ENCODE measurements at regions not wholly inside any gene's neighbourhood (a gene's known extent, or its start where the extent isn't known, plus 50 kb on each side); places are given as distances from the start of the nearest gene placed in this dataset.

- Mint-ChIP-seq H3K27me3 (ENCODE audit: low read depth in 2 of 2) (peaks cover 0 to 5% of the 10 kb centered on the region in 2 donors), H3K9me3 (no peaks in the 10 kb centered on the region), H3K36me3 (no peaks in the 10 kb centered on the region), H3K4me1 (no peaks in the 10 kb centered on the region), H3K27ac (no peak overlapping the region), H3K4me3 (no peak overlapping the region)
- ATAC-seq (no peak), DNase-seq (no peak)
- no peaks in the 10 kb centered on the region for H3K9me3 ChIP-seq (ENCODE audit: control insufficient read depth, insufficient read depth, low read length)
- no peaks in the 10 kb centered on the region for H3K4me1 ChIP-seq (ENCODE audit: control insufficient read depth, insufficient read depth, low read length)
- no peaks in the 10 kb centered on the region for H3K27me3 ChIP-seq (ENCODE audit: control insufficient read depth, insufficient read depth, low read length)
- no peaks in the 10 kb centered on the region for H3K36me3 ChIP-seq (ENCODE audit: control insufficient read depth, insufficient read depth, low read length)
- 85% methylated on average over 2 of the region's 2 CpGs for WGBS (ENCODE audit: insufficient coverage)
- intact Hi-C loops (cut with micrococcal nuclease), result no loop called here
- no peak overlapping the region for H3K27ac ChIP-seq (ENCODE audit: low read length)
- no peak overlapping the region for H3K4me3 ChIP-seq (ENCODE audit: low read length)
- no peak for TF ChIP-seq CTCF (IDR thresholded peaks at IDR 0.05)
Measured at GRCh38 chr9:115295734-115296133, 177.8 kb upstream of the TNC start.

DNA sequence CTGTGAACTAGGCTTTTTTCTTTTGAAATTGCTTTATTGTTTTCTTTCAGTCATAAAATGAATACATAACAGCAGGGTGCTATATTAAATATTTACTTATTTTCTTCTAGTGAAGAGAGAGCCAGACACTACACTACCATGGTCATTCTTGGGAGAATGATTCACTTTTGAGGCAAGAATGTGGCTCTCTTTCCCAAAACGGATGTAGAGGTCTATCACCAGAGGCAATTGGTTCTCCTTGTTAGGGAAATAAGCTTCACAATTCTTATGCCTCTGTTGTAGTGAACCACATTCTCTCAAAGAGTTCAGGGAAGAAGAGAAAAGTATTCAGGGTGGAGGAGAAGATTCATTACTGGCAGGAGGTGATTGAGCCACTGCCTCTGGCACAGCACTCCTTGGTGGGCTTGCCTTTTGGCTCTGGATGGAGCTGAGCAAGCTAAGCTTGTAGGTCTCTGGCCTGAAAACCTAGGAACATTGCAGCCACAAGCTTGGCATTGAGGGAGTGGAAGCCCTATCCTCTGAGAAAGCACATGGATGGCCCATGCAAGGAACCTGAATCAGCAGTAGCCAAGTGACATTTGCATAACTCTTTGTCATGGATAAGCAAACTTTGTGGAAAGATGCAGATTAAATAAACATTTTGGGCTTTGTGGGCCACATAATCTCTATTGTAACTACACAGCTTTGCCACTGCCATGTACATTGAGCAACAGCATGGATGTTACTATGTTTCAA is 179.0 kb upstream of the TNC start:
- Histone ChIP-seq H3K36me3 (ENCODE audit: control insufficient read depth, insufficient read depth, low read length) (no peaks in the 10 kb centered on the region), H3K9me3 (ENCODE audit: control insufficient read depth, insufficient read depth, low read length) (no peaks in the 10 kb centered on the region), H3K4me1 (ENCODE audit: control insufficient read depth, insufficient read depth, low read length) (no peaks in the 10 kb centered on the region), H3K27ac (ENCODE audit: low read length) (no peak overlapping the region), H3K4me3 (ENCODE audit: low read length) (no peak overlapping the region), H3K27me3 (ENCODE audit: control insufficient read depth, insufficient read depth, low read length) (no peaks in the 10 kb centered on the region)
- intact Hi-C loops (cut with micrococcal nuclease), result no loop called here
- ATAC-seq (no peak), DNase-seq (no peak)
- Mint-ChIP-seq H3K4me1 (no peaks in the 10 kb centered on the region), H3K4me3 (no peak overlapping the region), H3K27me3 (ENCODE audit: low read depth in 2 of 2) (peaks cover 0 to 5% of the 10 kb centered on the region in 2 donors), H3K36me3 (no peaks in the 10 kb centered on the region), H3K27ac (no peak overlapping the region), H3K9me3 (no peaks in the 10 kb centered on the region)
- TF ChIP-seq CTCF (IDR thresholded peaks at IDR 0.05), result no peak
- 71% methylated on average over 1 of the region's 1 CpG for WGBS (ENCODE audit: insufficient coverage)

GRCh38 chr9:115300116-115300515 is 182.2 kb upstream of the TNC start:
- H3K9me3 ChIP-seq (ENCODE audit: control insufficient read depth, insufficient read depth, low read length), result no peaks in the 10 kb centered on the region
- no peak overlapping the region for H3K27ac ChIP-seq (ENCODE audit: low read length)
- WGBS (ENCODE audit: insufficient coverage), result 69% methylated on average over 1 of the region's 1 CpG
- Mint-ChIP-seq H3K27me3 (ENCODE audit: low read depth in 2 of 2) (peaks cover 0 to 5% of the 10 kb centered on the region in 2 donors), H3K27ac (no peak overlapping the region), H3K4me3 (no peak overlapping the region), H3K4me1 (no peaks in the 10 kb centered on the region), H3K9me3 (peaks cover 0 to 2% of the 10 kb centered on the region in 2 donors), H3K36me3 (no peaks in the 10 kb centered on the region)
- H3K4me1 ChIP-seq (ENCODE audit: control insufficient read depth, insufficient read depth, low read length), result no peaks in the 10 kb centered on the region
- no peaks in the 10 kb centered on the region for H3K27me3 ChIP-seq (ENCODE audit: control insufficient read depth, insufficient read depth, low read length)
- intact Hi-C loops (cut with micrococcal nuclease), result no loop called here
- no peaks in the 10 kb centered on the region for H3K36me3 ChIP-seq (ENCODE audit: control insufficient read depth, insufficient read depth, low read length)
- DNase-seq, result no peak
- no peak for ATAC-seq
- TF ChIP-seq CTCF (IDR thresholded peaks at IDR 0.05), result no peak
- H3K4me3 ChIP-seq (ENCODE audit: low read length), result no peak overlapping the region

- Mint-ChIP-seq H3K36me3 (no peaks in the 10 kb centered on the region), H3K4me3 (no peak overlapping the region), H3K27ac (no peak overlapping the region), H3K9me3 (peaks cover 0 to 2% of the 10 kb centered on the region in 2 donors), H3K4me1 (no peaks in the 10 kb centered on the region), H3K27me3 (ENCODE audit: low read depth in 2 of 2) (peaks cover 0 to 5% of the 10 kb centered on the region in 2 donors)
- H3K27ac ChIP-seq (ENCODE audit: low read length), result no peak overlapping the region
- no peaks in the 10 kb centered on the region for H3K27me3 ChIP-seq (ENCODE audit: control insufficient read depth, insufficient read depth, low read length)
- no peak for TF ChIP-seq CTCF (IDR thresholded peaks at IDR 0.05)
- no peaks in the 10 kb centered on the region for H3K4me1 ChIP-seq (ENCODE audit: control insufficient read depth, insufficient read depth, low read length)
- no peaks in the 10 kb centered on the region for H3K36me3 ChIP-seq (ENCODE audit: control insufficient read depth, insufficient read depth, low read length)
- H3K9me3 ChIP-seq (ENCODE audit: control insufficient read depth, insufficient read depth, low read length), result no peaks in the 10 kb centered on the region
- H3K4me3 ChIP-seq (ENCODE audit: low read length), result no peak overlapping the region
- intact Hi-C loops (cut with micrococcal nuclease), result no loop called here
- 85% methylated on average over 2 of the region's 2 CpGs for WGBS (ENCODE audit: insufficient coverage)
- ATAC-seq (no peak), DNase-seq (no peak)
Measured at GRCh38 chr9:115300874-115301273, 182.9 kb upstream of the TNC start.

Data from natural killer cell (primary cell).